NCI-H1417 (cell line): ENCODE measurements at regions not wholly inside any gene's neighbourhood (a gene's known extent, or its start where the extent isn't known, plus 50 kb on each side); places are given as distances from the start of the nearest gene placed in this dataset.

ENCODE experiments used
- DNase-seq, 3 experiments: peaks; one replicate each; lab custom pipeline; 2025; lab: John Stamatoyannopoulos, UW

- DNase-seq = no peak
Measured at GRCh38 chr17:77501751-77502625, 361.2 kb downstream of the SEC14L1 start.

- no peak for DNase-seq
Measured at GRCh38 chr17:77502626-77503292, 362.0 kb downstream of the SEC14L1 start.

- no peak for DNase-seq
Measured at GRCh38 chr17:77503293-77503655, 362.5 kb downstream of the SEC14L1 start.

GRCh38 chr17:77503916-77504651 lies 363.3 kb downstream of the SEC14L1 start:
- no peak for DNase-seq

GRCh38 chr17:77504652-77505155 lies 363.9 kb downstream of the SEC14L1 start:
- DNase-seq = no peak

- DNase-seq = no peak
Measured at GRCh38 chr17:77505181-77505639, 364.4 kb downstream of the SEC14L1 start.

GRCh38 chr17:77506371-77506991 lies 365.7 kb downstream of the SEC14L1 start:
- no peak for DNase-seq

- DNase-seq = peak in 1 of 3 experiments; percentile 6
Measured at GRCh38 chr17:77507111-77507885, 366.5 kb downstream of the SEC14L1 start.

- DNase-seq = no peak
Measured at GRCh38 chr17:77508047-77508715, 367.4 kb downstream of the SEC14L1 start.

GRCh38 chr17:77509089-77509488 lies 368.3 kb downstream of the SEC14L1 start:
- DNase-seq = no peak

- no peak for DNase-seq
Measured at GRCh38 chr17:77509599-77509998, 368.8 kb downstream of the SEC14L1 start.

- DNase-seq = no peak
Measured at GRCh38 chr17:77510133-77510796, 369.5 kb downstream of the SEC14L1 start.

- DNase-seq = no peak
Measured at GRCh38 chr17:77511514-77512061, 370.8 kb downstream of the SEC14L1 start.

- no peak for DNase-seq
Measured at GRCh38 chr17:77512062-77512946, 371.5 kb downstream of the SEC14L1 start.

GRCh38 chr17:77513045-77513444 lies 372.3 kb downstream of the SEC14L1 start:
- no peak for DNase-seq

- no peak for DNase-seq
Measured at GRCh38 chr17:77515227-77515626, 374.5 kb downstream of the SEC14L1 start.

- DNase-seq = no peak
Measured at GRCh38 chr17:77516902-77517301, 376.1 kb downstream of the SEC14L1 start.

GRCh38 chr17:77521076-77521475 lies 380.3 kb downstream of the SEC14L1 start:
- DNase-seq = no peak

- no peak for DNase-seq
Measured at GRCh38 chr17:77523540-77523939, 382.8 kb downstream of the SEC14L1 start.
